NB4 (cell line): ENCODE measurements at regions not wholly inside any gene's neighbourhood (a gene's known extent, or its start where the extent isn't known, plus 50 kb on each side); places are given as distances from the start of the nearest gene placed in this dataset.
A peak's percentile ranks its signal among the peaks of the same experiment; 100 is the strongest.

ENCODE experiments used
- DNase-seq: peaks from one replicate; pipeline ENCODE4 v3.0.0; 2010; ENCODE audit warnings: low read depth
- H3K4me3 ChIP-seq: one replicate; pipeline ENCODE4 v1.5.1; 2011; ENCODE audit warnings: mild to moderate bottlenecking, low read depth, low read length, moderate library complexity
- MYC ChIP-seq: IDR thresholded peaks from 2 replicates; pipeline ENCODE4 v1.6.1; 2011; ENCODE audit warnings: low read depth, low read length
- POLR2A ChIP-seq: IDR thresholded peaks from 2 replicates; pipeline ENCODE4 v1.6.1; 2011; ENCODE audit warnings: mild to moderate bottlenecking; ENCODE audit not compliant: insufficient read length; ENCODE audit errors: extremely low read depth
- TF ChIP-seq, protein P1 (sequence below): IDR thresholded peaks from 2 replicates; pipeline ENCODE4 v1.6.1; 2011; ENCODE audit warnings: low read depth, low read length
- TF ChIP-seq, protein P2 (sequence below): IDR thresholded peaks from one replicate; pipeline ENCODE4 v1.5.1; 2012; ENCODE audit warnings: low read depth, low read length

DNA sequence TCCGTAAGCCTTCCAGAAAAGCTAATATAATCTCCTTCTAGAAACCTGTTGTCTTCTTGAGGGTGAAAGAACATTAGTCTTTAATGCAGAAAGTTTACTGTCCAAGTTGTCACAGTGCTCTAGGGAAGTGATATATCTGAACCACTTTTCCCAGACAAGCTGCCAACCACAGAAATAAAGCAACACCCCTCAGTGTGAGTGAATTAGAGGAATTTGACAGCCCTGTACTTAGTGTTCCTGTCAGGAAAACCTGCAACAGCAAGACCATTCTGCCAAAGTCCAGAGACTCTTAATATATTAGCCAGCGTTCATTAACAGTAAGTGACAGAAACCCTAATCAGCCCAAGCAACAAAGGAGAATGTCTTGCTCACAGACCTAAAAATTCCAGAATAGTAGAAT is 137.7 kb downstream of the KATNIP start:
- no peak for DNase-seq
- no peak overlapping the region for H3K4me3 ChIP-seq
- no peak for TF ChIP-seq MYC

DNA sequence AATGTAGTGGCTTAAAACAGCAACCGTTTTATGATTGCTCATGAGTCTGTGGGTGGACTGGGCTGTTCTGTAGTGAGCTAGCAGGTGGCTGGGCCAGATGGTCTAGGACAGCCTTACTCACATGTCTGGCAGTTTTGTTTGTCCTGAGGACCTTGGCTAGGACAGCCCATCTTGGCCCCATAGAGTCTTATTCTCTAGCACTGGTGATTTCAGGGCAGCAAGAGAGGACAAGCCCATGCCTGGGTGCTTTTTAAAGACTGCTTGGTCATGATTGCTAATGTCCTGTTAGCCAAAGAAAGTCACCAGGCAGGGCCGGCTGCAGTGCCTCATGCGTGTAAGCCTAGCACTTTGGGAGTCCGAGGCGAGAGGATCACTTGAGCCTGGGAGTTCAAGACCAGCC is 139.8 kb downstream of the KATNIP start:
- TF ChIP-seq, protein P1, sequence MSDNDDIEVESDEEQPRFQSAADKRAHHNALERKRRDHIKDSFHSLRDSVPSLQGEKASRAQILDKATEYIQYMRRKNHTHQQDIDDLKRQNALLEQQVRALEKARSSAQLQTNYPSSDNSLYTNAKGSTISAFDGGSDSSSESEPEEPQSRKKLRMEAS: no peak
- no peak overlapping the region for H3K4me3 ChIP-seq
- no peak for DNase-seq

DNA sequence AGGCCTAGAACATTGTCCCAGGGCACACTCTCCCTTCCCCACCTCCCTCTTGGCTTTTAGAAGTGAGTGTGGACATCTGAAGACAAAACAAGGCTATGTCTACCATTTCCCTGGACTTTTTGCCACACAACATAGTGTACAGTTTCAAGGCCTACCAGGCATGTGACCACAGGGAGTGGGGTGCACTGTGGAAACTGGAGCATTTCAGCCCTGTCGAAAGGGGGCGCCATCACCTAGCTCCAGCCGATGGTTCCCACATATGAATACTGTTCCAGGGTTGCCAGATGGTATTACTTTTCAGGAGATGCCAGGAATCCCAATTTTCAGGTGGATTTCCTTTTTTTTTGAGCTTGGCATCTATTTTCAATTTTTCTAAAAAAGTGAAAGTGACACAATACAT is 140.7 kb downstream of the KATNIP start:
- TF ChIP-seq, protein P2, sequence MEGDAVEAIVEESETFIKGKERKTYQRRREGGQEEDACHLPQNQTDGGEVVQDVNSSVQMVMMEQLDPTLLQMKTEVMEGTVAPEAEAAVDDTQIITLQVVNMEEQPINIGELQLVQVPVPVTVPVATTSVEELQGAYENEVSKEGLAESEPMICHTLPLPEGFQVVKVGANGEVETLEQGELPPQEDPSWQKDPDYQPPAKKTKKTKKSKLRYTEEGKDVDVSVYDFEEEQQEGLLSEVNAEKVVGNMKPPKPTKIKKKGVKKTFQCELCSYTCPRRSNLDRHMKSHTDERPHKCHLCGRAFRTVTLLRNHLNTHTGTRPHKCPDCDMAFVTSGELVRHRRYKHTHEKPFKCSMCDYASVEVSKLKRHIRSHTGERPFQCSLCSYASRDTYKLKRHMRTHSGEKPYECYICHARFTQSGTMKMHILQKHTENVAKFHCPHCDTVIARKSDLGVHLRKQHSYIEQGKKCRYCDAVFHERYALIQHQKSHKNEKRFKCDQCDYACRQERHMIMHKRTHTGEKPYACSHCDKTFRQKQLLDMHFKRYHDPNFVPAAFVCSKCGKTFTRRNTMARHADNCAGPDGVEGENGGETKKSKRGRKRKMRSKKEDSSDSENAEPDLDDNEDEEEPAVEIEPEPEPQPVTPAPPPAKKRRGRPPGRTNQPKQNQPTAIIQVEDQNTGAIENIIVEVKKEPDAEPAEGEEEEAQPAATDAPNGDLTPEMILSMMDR: peak; percentile 81
- TF ChIP-seq MYC: no peak
- no peak overlapping the region for H3K4me3 ChIP-seq
- DNase-seq: peak; percentile 50

DNA sequence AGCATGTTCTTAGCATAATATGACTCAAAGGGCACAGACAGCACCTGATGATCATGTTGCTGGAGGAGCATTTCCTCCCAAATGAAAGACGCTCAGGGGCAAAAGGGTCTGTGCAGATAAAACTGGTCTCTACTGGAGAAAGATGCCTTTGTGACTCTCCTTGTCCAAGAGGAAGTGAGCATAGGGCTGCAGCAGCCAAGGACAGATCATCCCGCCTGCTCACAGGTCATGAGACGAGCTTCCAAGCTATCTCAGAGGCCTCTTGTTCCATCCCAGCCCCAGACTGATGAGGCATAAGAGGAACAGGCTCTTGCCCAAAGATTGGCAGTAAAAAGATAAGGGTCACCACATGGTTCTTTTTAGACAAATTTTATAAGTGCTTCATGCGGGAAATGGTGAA is 141.8 kb downstream of the KATNIP start:
- no peak for TF ChIP-seq POLR2A
- H3K4me3 ChIP-seq: no peak overlapping the region
- no peak for DNase-seq

DNA sequence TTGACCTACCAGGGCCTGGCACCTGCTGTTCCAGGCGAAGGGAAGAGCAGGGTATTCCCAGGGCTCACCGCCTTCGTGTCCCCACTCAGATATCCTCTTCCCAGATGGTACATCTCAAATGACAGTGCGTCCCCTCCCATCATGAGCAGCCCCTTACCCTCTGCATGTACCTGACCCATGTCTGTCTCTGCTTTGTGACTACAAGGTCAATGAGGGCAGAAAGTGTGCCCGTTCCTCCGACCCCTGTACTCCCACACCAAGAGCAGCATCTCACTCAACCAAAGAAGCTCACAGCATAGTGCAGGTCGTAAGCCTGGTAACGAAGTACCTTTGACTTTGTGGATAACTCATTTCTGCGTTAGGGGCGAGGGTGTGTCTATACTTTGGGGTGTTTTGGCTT is 142.6 kb downstream of the KATNIP start:
- no peak overlapping the region for H3K4me3 ChIP-seq
- no peak for DNase-seq
- TF ChIP-seq POLR2A (no peak), MYC (no peak)
- TF ChIP-seq, protein P1: no peak
- TF ChIP-seq, protein P2: no peak

DNA sequence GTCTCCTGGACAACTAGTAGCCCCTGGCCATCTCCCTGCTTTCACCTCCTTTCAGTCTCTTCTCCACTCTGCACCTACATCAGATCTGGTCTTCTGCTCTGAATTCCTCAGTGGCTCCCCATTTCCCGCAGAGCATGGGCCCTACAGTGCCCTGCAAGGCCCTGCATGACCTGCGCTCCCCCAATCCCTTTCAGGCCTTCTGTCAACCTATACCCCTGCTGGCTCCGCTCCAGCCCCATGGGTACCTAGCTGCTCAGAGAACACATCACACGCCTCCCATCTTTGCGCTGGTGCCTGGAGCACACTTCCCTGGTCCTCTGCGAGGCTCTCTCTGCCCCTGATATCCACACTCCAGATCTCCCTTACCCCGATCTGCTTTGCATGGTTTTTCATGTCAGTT is 145.2 kb downstream of the KATNIP start:
- DNase-seq: no peak
- no peak for TF ChIP-seq POLR2A
- H3K4me3 ChIP-seq: no peak overlapping the region

DNA sequence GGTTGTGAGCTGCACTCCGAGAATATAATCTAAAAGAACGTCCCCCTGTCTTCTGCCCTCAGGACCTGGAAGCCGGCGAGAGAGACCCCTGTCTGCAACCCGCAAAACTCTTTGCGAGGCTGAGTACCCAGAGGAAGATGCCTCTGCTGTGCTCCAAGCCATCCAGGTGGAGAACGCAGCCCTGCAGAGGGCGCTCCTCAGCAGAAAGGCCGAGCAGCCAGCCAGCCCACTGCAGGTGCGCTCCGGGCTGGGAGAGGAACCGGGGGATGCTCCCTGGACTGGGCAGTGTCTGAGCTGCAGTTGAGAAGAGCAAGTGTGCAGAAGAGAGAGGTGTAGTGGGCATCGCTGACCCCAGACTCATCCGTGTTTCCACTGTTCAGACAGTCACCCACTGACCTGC is 148.3 kb downstream of the KATNIP start:
- H3K4me3 ChIP-seq: no peak overlapping the region
- peak; percentile 19 for DNase-seq
- TF ChIP-seq, protein P2: peak; percentile 43
- TF ChIP-seq MYC: no peak

DNA sequence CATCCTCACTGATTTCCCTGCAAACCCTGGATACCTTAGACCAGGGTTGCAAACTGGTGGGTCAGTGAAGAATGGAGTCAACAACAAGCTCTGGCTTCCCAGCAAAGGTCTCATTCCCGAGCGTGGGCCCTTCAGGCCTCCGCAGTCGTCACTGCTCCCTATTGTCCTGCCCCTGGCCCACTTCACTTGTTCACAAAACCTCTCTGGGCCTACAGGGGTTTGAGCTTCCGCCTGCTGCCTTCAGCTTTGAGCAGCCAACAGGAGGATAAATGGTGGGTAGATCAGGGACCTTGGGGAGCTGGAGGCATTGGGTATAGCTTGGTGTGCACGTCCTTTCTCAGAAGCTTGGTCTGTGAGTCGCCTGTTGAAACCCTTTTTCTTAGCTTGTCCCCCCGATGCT is 148.8 kb downstream of the KATNIP start:
- H3K4me3 ChIP-seq: no peak overlapping the region
- TF ChIP-seq POLR2A: no peak
- TF ChIP-seq, protein P1: no peak
- TF ChIP-seq MYC: no peak
- TF ChIP-seq, protein P2: no peak
- no peak for DNase-seq
